HL-60/S4 treated with phorbol 12-myristate 13-acetate at 8.2 ng/mL for 4 days and 3 days (cell line): ENCODE measurements at regions not wholly inside any gene's neighbourhood (a gene's known extent, or its start where the extent isn't known, plus 50 kb on each side); places are given as distances from the start of the nearest gene placed in this dataset.

Experiments used
- in situ Hi-C: fragments of 300-500 bp; cut with MboI; formaldehyde crosslinking; loops from 2 replicates; pipeline ENCODE4 v1.15.0; 2022; ENCODE audit warnings: low sequenced_read_pairs

DNA sequence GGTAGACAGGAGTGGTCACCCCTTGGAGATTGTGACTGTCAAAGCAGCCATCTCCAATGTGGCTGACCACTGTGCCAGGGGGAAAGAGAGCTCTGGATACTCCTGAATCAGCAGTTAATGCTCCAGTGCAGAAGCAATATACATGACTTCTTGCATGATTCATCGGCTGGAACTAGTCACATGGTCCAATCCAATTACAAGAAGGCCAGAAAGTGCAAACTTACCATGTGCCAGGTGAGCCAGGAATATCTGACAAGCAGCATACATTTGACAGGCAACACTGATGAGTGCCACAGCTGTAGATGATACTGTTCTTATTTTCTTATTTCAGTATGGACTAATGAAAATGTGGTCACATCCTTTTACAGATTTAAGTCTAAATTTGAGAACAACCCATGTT lies 440.0 kb upstream of the MPDZ start:
- in situ Hi-C loops = no loop called here

GRCh38 chr9:13718539-13718938 lies 439.0 kb upstream of the MPDZ start:
- in situ Hi-C loops = no loop called here

DNA sequence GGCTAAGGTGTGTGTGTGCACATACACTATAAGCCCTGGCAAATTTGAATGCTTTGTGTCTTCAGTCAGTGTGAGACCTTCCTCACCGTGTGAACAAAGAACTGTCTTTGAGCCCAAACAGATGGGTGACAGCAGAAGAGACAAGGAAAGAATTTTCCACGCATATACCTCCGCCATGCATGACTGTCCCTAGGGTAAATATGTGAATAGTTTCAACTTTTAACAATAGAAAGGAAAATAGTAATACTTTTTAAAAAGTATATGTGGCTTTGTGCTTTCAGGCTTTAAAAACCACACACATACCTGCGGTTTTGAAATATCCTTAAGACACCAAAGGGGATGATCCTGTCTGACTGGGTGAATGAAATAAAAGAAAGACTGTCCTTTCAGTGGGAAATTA lies 438.6 kb upstream of the MPDZ start:
- in situ Hi-C loops = no loop called here

GRCh38 chr9:13717322-13718054 lies 438.0 kb upstream of the MPDZ start:
- in situ Hi-C loops = no loop called here

- in situ Hi-C loops = no loop called here
Observed at GRCh38 chr9:13716601-13717321, 437.3 kb upstream of the MPDZ start.

GRCh38 chr9:13716090-13716489 lies 436.6 kb upstream of the MPDZ start:
- in situ Hi-C loops = no loop called here

DNA sequence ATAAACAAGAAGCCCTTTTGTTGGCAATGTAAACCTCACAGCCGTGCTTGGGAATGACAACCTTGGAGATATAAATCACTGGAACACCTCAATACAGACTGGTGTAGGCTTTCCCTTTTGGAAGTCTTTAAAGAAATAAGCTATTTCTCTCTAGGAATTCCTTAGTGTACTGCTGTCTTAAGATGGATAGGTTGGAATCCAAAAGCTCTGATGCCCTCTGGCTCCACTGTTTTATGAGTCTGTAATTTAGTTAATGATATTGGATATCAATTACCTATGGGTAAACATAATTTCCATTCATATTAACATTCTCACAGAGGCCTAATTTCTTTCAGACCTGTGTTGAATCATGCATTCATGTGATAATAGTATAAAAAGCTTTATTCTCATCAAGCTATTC lies 435.9 kb upstream of the MPDZ start:
- in situ Hi-C loops = no loop called here

- in situ Hi-C loops = no loop called here
Observed at GRCh38 chr9:13707612-13708576, 428.4 kb upstream of the MPDZ start.

DNA sequence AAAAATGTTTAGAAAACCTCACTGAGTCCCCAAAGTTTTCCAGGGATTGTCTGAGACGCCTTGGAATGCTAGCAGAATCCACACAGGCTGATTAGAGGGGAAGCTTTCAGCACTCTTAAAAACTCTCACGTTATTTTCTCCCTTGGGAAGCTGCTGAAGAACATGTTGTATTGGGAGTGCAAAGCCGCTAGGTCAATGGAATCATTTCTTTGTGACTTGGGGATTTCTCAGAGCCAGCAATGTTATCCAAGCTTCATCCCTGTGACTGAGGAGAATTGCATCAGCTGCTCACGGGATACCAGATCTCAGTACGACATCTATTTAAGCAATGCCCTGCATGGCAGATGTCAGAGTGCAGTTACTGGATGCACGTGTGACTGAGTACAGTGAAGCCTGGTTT lies 426.4 kb upstream of the MPDZ start:
- in situ Hi-C loops = no loop called here

DNA sequence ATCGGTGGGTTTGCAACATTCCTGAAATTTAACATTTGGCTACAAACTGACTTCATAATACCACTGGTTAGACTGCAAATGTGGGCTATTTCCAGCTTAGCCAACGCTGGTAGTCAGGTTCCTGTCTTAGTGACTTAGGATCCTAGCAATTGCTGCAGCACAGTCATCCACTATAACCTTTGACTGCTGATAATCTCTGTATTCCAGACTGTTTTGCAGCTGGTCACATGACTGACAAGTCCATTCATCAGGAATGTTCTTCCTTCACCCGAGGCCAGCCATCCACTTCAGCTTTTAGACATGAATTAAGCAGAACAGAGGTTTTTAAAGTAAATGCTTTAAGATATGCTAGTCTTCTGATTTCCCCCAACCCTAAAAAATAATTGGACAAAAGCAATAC lies 425.9 kb upstream of the MPDZ start:
- in situ Hi-C loops = no loop called here

- in situ Hi-C loops = no loop called here
Observed at GRCh38 chr9:13690595-13690994, 411.1 kb upstream of the MPDZ start.

DNA sequence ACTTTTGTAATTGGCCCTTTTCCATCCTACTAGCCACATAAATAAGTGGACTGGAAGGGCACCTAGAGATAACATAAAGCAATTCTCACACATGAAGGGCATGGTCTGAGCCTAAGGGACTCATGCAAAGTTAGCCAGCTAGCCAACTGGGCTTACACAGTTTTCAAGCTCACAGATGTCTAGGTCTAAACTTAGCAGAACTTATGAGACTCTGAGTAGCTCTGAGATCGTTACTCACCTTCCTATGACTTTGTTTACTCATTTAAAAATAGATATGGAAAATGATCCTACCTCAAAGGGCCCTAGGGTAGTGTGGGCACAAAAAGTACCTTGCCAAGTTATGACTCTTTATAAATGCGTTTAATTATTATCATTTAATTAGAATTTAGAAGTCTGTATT lies 410.4 kb upstream of the MPDZ start:
- in situ Hi-C loops = no loop called here

DNA sequence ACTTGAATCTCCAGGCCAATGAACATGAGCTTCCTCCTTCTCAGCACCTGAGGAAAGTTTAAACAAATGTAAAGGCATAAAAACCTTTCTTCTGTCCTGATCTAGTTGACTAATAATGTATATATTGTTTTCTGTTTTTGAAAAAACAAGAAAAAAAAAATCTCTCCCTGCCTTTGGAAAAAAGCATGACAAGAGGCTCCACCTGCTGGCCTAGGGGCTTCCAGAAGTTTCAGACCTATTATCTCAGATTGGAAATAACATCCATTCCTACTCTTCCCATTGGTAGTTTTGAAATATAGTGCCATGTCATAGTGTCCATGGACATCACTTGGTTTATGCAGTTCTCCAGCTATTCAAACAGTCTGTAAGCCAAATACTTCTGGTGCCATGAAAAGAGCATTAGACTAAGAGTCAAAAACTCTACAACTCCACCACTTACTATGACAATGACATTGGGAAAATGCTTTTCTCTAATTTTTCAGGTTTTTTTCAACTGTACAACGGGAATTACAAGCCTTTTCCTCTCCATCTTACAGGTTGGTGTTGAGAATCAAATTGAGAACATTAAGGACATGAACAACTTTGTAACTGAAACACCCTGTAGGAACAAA lies 409.6 kb upstream of the MPDZ start:
- in situ Hi-C loops = no loop called here

GRCh38 chr9:13688223-13688989 lies 408.9 kb upstream of the MPDZ start:
- in situ Hi-C loops = no loop called here

- in situ Hi-C loops = no loop called here
Observed at GRCh38 chr9:13684656-13685055, 405.2 kb upstream of the MPDZ start.

- in situ Hi-C loops = no loop called here
Observed at GRCh38 chr9:13677801-13678200, 398.3 kb upstream of the MPDZ start.

- in situ Hi-C loops = no loop called here
Observed at GRCh38 chr9:13675638-13676000, 396.1 kb upstream of the MPDZ start.

GRCh38 chr9:13674926-13675637 lies 395.6 kb upstream of the MPDZ start:
- in situ Hi-C loops = no loop called here

DNA sequence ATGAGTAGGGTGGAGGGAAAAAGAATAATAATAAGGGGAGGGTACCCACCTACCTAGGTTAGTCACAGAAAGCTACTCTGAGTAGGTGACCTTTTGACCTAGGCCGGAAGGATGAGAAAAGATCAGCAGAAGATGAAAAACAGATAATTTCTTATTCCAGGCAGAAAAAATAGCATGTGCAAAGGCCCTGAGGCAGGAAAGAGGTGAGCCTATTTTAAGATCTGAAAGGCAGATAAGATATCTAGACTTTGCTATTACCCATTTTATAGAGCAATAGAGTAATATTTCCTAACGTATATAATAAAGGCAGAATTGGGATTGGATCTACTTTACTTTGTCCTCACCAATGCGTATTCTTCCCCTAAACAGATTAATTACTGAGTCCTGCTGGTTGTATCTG lies 393.9 kb upstream of the MPDZ start:
- in situ Hi-C loops = no loop called here
